ENCODE measurements at regions not wholly inside any gene's neighbourhood (a gene's known extent, or its start where the extent isn't known, plus 50 kb on each side); places are given as distances from the start of the nearest gene placed in this dataset.

- H3K36me3 ChIP-seq (replicated peaks in 1 of 2; ENCODE audit: control insufficient read depth in 1 of 2, insufficient read depth in 2 of 2, low read length in 2 of 2) = no peaks in the 10 kb centered on the region
- H3K4me2 ChIP-seq (replicated peaks; ENCODE audit: extremely low read depth, low read length, poor library complexity, severe bottlenecking) = no peak overlapping the region
- no peak overlapping the region for H3K27ac ChIP-seq (ENCODE audit: low read depth in 1 of 2, low read length in 2 of 2)
- H3K79me2 ChIP-seq (ENCODE audit: insufficient read depth, low read length) = no peaks in the 10 kb centered on the region
- no peaks in the 10 kb centered on the region for H4K20me1 ChIP-seq (ENCODE audit: insufficient read depth, low read length)
- no peak for DNase-seq
- H3K4me3 Mint-ChIP-seq = no peak overlapping the region
- no peak overlapping the region for H3K9ac ChIP-seq (ENCODE audit: insufficient read depth, low read length, poor library complexity, severe bottlenecking)
- WGBS (ENCODE audit: insufficient coverage) = 97% methylated on average over 4 of the region's 6 CpGs
- peaks cover 0 to 15% (median 7%) of the 10 kb centered on the region in 7 donors for H3K9me3 Mint-ChIP-seq
- H3K9me3 ChIP-seq (replicated peaks in 1 of 2; ENCODE audit: control insufficient read depth in 1 of 2, insufficient read depth in 1 of 2, low read length in 2 of 2) = no peaks in the 10 kb centered on the region
- peaks cover 4% of the 10 kb centered on the region for H3K4me1 Mint-ChIP-seq
- TF ChIP-seq CTCF (IDR thresholded peaks at IDR 0.05) = no peak
- H3K27me3 ChIP-seq (ENCODE audit: control insufficient read depth in 2 of 2, insufficient read depth in 2 of 2, low read length in 2 of 2) = no peaks in the 10 kb centered on the region
- no peak overlapping the region for H3K4me3 ChIP-seq (replicated peaks in 1 of 3; ENCODE audit: low read depth in 2 of 3, low read length in 3 of 3)
- no peaks in the 10 kb centered on the region for H3K36me3 Mint-ChIP-seq
- H3K27me3 Mint-ChIP-seq (ENCODE audit: low read depth in 3 of 3) = peaks cover 2 to 4% (median 3%) of the 10 kb centered on the region in 3 donors
- intact Hi-C loops (cut with micrococcal nuclease) = no loop called here
- no peak overlapping the region for H2AFZ ChIP-seq (ENCODE audit: insufficient read depth, low read depth, low read length, poor library complexity, severe bottlenecking)
- H3K27ac Mint-ChIP-seq = no peak overlapping the region
- no peaks in the 10 kb centered on the region for H3K4me1 ChIP-seq (ENCODE audit: control insufficient read depth in 1 of 2, insufficient read depth in 2 of 2, low read length in 2 of 2)
These were observed 72.5 kb upstream of the RNF152 start for GRCh38 chr18:61965311-61965710.

- H4K20me1 ChIP-seq (ENCODE audit: insufficient read depth, low read length) = no peaks in the 10 kb centered on the region
- H3K4me3 ChIP-seq (replicated peaks in 1 of 3; ENCODE audit: low read depth in 2 of 3, low read length in 3 of 3) = no peak overlapping the region
- no peak overlapping the region for H3K27ac Mint-ChIP-seq
- no peaks in the 10 kb centered on the region for H3K4me1 ChIP-seq (ENCODE audit: control insufficient read depth in 1 of 2, insufficient read depth in 2 of 2, low read length in 2 of 2)
- DNase-seq = no peak
- H3K4me1 Mint-ChIP-seq = peaks cover 4% of the 10 kb centered on the region
- no peak overlapping the region for H3K4me2 ChIP-seq (replicated peaks; ENCODE audit: extremely low read depth, low read length, poor library complexity, severe bottlenecking)
- TF ChIP-seq CTCF (IDR thresholded peaks at IDR 0.05) = no peak
- H3K27ac ChIP-seq (ENCODE audit: low read depth in 1 of 2, low read length in 2 of 2) = no peak overlapping the region
- intact Hi-C loops (cut with micrococcal nuclease) = no loop called here
- H3K79me2 ChIP-seq (ENCODE audit: insufficient read depth, low read length) = no peaks in the 10 kb centered on the region
- no peak overlapping the region for H3K4me3 Mint-ChIP-seq
- no peaks in the 10 kb centered on the region for H3K36me3 Mint-ChIP-seq
- H3K9me3 ChIP-seq (replicated peaks in 1 of 2; ENCODE audit: control insufficient read depth in 1 of 2, insufficient read depth in 1 of 2, low read length in 2 of 2) = no peaks in the 10 kb centered on the region
- H2AFZ ChIP-seq (ENCODE audit: insufficient read depth, low read depth, low read length, poor library complexity, severe bottlenecking) = no peak overlapping the region
- H3K36me3 ChIP-seq (replicated peaks in 1 of 2; ENCODE audit: control insufficient read depth in 1 of 2, insufficient read depth in 2 of 2, low read length in 2 of 2) = no peaks in the 10 kb centered on the region
- H3K27me3 ChIP-seq (ENCODE audit: control insufficient read depth in 2 of 2, insufficient read depth in 2 of 2, low read length in 2 of 2) = no peaks in the 10 kb centered on the region
- H3K27me3 Mint-ChIP-seq (ENCODE audit: low read depth in 3 of 3) = peaks cover 2 to 4% (median 3%) of the 10 kb centered on the region in 3 donors
- no peak overlapping the region for H3K9ac ChIP-seq (ENCODE audit: insufficient read depth, low read length, poor library complexity, severe bottlenecking)
- H3K9me3 Mint-ChIP-seq = peaks cover under 1 to 15% (median 7%) of the 10 kb centered on the region in 7 donors
These were observed 71.8 kb upstream of the RNF152 start for GRCh38 chr18:61964616-61965015.
